Hepatocyte (in vitro differentiated cells): ENCODE measurements at regions not wholly inside any gene's neighbourhood (a gene's known extent, or its start where the extent isn't known, plus 50 kb on each side); places are given as distances from the start of the nearest gene placed in this dataset.

ENCODE experiments used
- DNase-seq: peaks from one replicate; pipeline ENCODE4 v3.0.0-alpha.2; 2016; ENCODE audit warnings: low spot score
- H2AFZ ChIP-seq: fragments of 200-600 bp; sonication (generic); 2 replicates; pipeline ENCODE4 v1.6.0; 2016; ENCODE audit warnings: antibody characterized with exemption, mild to moderate bottlenecking
- H3K27ac ChIP-seq: fragments of 200-600 bp; sonication (generic); 2 replicates; pipeline ENCODE4 v1.5.1; 2016; ENCODE audit warnings: mild to moderate bottlenecking
- H3K27me3 ChIP-seq: fragments of 200-600 bp; sonication (generic); 2 replicates; pipeline ENCODE4 v1.6.1; 2016
- H3K36me3 ChIP-seq: fragments of 200-600 bp; sonication (generic); replicated peaks from 2 replicates; pipeline ENCODE4 v1.5.1; 2016; ENCODE audit warnings: low read depth; ENCODE audit not compliant: insufficient read depth
- H3K4me1 ChIP-seq: fragments of 200-600 bp; sonication (generic); 2 replicates; pipeline ENCODE4 v1.5.1; 2016; ENCODE audit warnings: mild to moderate bottlenecking, moderate library complexity; ENCODE audit not compliant: insufficient read depth
- H3K4me2 ChIP-seq: fragments of 200-600 bp; sonication (generic); 2 replicates; pipeline ENCODE4 v1.6.0; 2016
- H3K4me3 ChIP-seq: fragments of 200-600 bp; sonication (generic); 2 replicates; pipeline ENCODE4 v1.5.1; 2016; ENCODE audit warnings: mild to moderate bottlenecking
- H3K79me2 ChIP-seq: fragments of 200-600 bp; sonication (generic); 2 replicates; pipeline ENCODE4 v1.6.0; 2017; ENCODE audit warnings: mild to moderate bottlenecking
- H3K9me2 ChIP-seq: fragments of 200-600 bp; sonication (generic); replicated peaks from 2 replicates; pipeline ENCODE4 v1.6.0; 2017; ENCODE audit warnings: mild to moderate bottlenecking; ENCODE audit not compliant: insufficient read depth
- H3K9me3 ChIP-seq: fragments of 200-600 bp; sonication (generic); 2 replicates; pipeline ENCODE4 v1.5.1; 2016; ENCODE audit warnings: low read depth, mild to moderate bottlenecking
- H4K20me1 ChIP-seq: fragments of 200-600 bp; sonication (generic); 2 replicates; pipeline ENCODE4 v1.6.0; 2016; ENCODE audit warnings: mild to moderate bottlenecking; ENCODE audit not compliant: insufficient read depth, poor library complexity, severe bottlenecking
- EZH2 ChIP-seq: fragments of 200-600 bp; sonication (generic); IDR thresholded peaks from 2 replicates; pipeline ENCODE4 v1.6.1; 2016; ENCODE audit warnings: antibody characterized with exemption, mild to moderate bottlenecking, borderline replicate concordance
- EZH2phosphoT487 ChIP-seq: fragments of 200-600 bp; sonication (generic); IDR thresholded peaks from one replicate; pipeline ENCODE4 v1.6.1; 2018; ENCODE audit warnings: antibody characterized with exemption, mild to moderate bottlenecking, low read depth, moderate library complexity; ENCODE audit not compliant: unreplicated experiment, severe bottlenecking
- WGBS: methylation state at CpG from one replicate; pipeline ENCODE4 v1.1.6; 2016; ENCODE audit warnings: low lambda C conversion rate; ENCODE audit errors: missing lambda C conversion rate; 5-methylcytosine and 5-hydroxymethylcytosine counted together
- TF ChIP-seq, protein P1 (sequence below): fragments of 200-600 bp; sonication (generic); IDR thresholded peaks from 2 replicates; pipeline ENCODE4 v1.5.1; 2016; ENCODE audit warnings: antibody characterized with exemption, mild to moderate bottlenecking; ENCODE audit not compliant: poor library complexity

- Histone ChIP-seq H3K4me1 (no peaks in the 10 kb centered on the region), H3K27ac (no peak overlapping the region), H4K20me1 (no peaks in the 10 kb centered on the region), H2AFZ (no peak overlapping the region), H3K9me2 (no peaks in the 10 kb centered on the region), H3K27me3 (no peaks in the 10 kb centered on the region), H3K4me3 (no peak overlapping the region), H3K36me3 (no peaks in the 10 kb centered on the region), H3K9me3 (no peaks in the 10 kb centered on the region), H3K79me2 (no peaks in the 10 kb centered on the region), H3K4me2 (no peak overlapping the region)
- WGBS, result 92% methylated on average over 1 of the region's 1 CpG
- DNase-seq, result no peak
- no peak for TF ChIP-seq EZH2phosphoT487
- no peak for TF ChIP-seq EZH2
- TF ChIP-seq, protein P1, sequence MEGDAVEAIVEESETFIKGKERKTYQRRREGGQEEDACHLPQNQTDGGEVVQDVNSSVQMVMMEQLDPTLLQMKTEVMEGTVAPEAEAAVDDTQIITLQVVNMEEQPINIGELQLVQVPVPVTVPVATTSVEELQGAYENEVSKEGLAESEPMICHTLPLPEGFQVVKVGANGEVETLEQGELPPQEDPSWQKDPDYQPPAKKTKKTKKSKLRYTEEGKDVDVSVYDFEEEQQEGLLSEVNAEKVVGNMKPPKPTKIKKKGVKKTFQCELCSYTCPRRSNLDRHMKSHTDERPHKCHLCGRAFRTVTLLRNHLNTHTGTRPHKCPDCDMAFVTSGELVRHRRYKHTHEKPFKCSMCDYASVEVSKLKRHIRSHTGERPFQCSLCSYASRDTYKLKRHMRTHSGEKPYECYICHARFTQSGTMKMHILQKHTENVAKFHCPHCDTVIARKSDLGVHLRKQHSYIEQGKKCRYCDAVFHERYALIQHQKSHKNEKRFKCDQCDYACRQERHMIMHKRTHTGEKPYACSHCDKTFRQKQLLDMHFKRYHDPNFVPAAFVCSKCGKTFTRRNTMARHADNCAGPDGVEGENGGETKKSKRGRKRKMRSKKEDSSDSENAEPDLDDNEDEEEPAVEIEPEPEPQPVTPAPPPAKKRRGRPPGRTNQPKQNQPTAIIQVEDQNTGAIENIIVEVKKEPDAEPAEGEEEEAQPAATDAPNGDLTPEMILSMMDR, result no peak
Measured at GRCh38 chr14:80433811-80434210, 222.5 kb upstream of the DIO2 start.

DNA sequence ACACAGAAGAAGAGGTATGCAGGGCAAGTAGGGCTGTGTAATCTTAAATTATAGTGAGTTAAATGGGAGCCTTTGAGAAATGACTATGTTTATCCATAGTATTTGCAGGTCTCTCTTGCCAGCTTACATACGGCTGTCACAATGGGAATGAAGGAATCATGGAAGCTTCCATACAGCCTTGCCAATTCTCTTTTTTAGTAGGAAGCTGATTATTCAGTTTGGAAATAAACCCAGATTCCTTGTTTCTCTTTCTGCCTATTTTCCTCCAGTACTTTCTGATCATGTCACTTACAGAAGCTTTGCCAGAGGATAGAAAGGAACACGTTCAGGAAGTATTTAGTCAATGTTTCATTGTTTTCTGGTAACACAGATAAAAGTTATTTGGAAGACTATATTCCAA lies 217.4 kb upstream of the DIO2 start:
- no peaks in the 10 kb centered on the region for H3K27me3 ChIP-seq
- WGBS, result 87% methylated on average over 2 of the region's 2 CpGs
- H3K9me3 ChIP-seq, result no peaks in the 10 kb centered on the region
- H3K27ac ChIP-seq, result no peak overlapping the region
- no peaks in the 10 kb centered on the region for H4K20me1 ChIP-seq
- no peaks in the 10 kb centered on the region for H3K9me2 ChIP-seq
- TF ChIP-seq EZH2 (no peak), EZH2phosphoT487 (no peak)
- TF ChIP-seq, protein P1, result no peak
- no peak overlapping the region for H3K4me3 ChIP-seq
- no peaks in the 10 kb centered on the region for H3K4me1 ChIP-seq
- no peak overlapping the region for H3K4me2 ChIP-seq
- DNase-seq, result no peak
- H3K36me3 ChIP-seq, result no peaks in the 10 kb centered on the region
- no peaks in the 10 kb centered on the region for H3K79me2 ChIP-seq
- H2AFZ ChIP-seq, result no peak overlapping the region

DNA sequence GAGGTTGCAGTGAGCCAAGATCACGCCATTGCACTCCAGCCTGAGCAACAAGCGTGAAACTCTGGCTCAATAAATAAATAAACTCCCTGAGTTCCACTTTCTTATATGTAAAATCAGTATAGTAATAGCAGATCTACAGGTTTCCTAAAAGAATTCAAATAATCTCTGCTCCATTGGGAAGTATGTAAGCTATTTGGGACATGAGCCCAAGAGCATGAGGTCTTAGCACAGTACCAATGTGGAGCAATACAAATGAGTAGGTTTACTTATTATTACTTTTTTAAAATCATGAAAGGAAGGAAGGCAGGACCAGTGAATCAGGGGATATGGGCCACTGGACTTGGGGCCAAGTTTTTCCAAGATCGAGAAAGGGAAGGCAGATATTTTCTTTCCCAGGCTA lies 216.9 kb upstream of the DIO2 start:
- Histone ChIP-seq H4K20me1 (no peaks in the 10 kb centered on the region), H3K4me3 (no peak overlapping the region), H3K27me3 (no peaks in the 10 kb centered on the region), H3K9me3 (no peaks in the 10 kb centered on the region), H3K36me3 (no peaks in the 10 kb centered on the region), H3K9me2 (no peaks in the 10 kb centered on the region), H3K4me2 (no peak overlapping the region), H2AFZ (no peak overlapping the region), H3K79me2 (no peaks in the 10 kb centered on the region), H3K4me1 (no peaks in the 10 kb centered on the region), H3K27ac (no peak overlapping the region)
- TF ChIP-seq EZH2phosphoT487, result no peak
- TF ChIP-seq, protein P1, result no peak
- TF ChIP-seq EZH2, result no peak
- DNase-seq, result no peak
- WGBS, result 99% methylated on average over 3 of the region's 3 CpGs

- TF ChIP-seq EZH2, result no peak
- TF ChIP-seq EZH2phosphoT487, result no peak
- TF ChIP-seq, protein P1, result no peak
- 77% methylated on average over 3 of the region's 3 CpGs for WGBS
- no peaks in the 10 kb centered on the region for H3K9me2 ChIP-seq
- no peak overlapping the region for H3K4me2 ChIP-seq
- no peaks in the 10 kb centered on the region for H3K27me3 ChIP-seq
- H3K4me1 ChIP-seq, result no peaks in the 10 kb centered on the region
- H3K9me3 ChIP-seq, result no peaks in the 10 kb centered on the region
- DNase-seq, result no peak
- no peaks in the 10 kb centered on the region for H3K79me2 ChIP-seq
- no peak overlapping the region for H2AFZ ChIP-seq
- no peaks in the 10 kb centered on the region for H4K20me1 ChIP-seq
- H3K27ac ChIP-seq, result no peak overlapping the region
- no peaks in the 10 kb centered on the region for H3K36me3 ChIP-seq
- H3K4me3 ChIP-seq, result no peak overlapping the region
Measured at GRCh38 chr14:80427101-80427500, 215.8 kb upstream of the DIO2 start.
